Left forelimb (tissue), 1 donor: ENCODE measurements at regions not wholly inside any gene's neighbourhood (a gene's known extent, or its start where the extent isn't known, plus 50 kb on each side); places are given as distances from the start of the nearest gene placed in this dataset.
A peak's percentile ranks its signal among the peaks of the same experiment; 100 is the strongest.

Experiments used
- DNase-seq: peaks from one replicate; pipeline ENCODE4 v3.0.0-alpha.2; 2018; ENCODE audit warnings: low spot score

DNA sequence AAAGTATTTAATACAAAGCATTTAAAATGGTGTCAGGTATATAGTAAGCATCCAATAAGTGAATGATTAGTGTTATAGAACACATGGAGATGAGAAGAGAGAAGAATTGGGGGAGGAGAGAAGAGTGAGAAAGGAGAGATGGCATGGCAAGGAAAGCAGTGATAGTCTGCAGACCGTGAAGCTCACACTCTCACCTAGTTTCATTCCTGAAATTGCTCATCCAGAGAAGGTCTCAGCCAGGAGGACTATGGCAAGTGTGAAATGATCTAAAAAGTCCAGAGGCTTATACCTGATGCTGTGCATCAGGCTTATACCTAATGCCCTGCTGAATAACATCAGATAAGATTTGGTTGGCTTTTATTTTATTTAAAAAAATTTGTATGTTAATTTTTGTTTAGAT is 351.6 kb upstream of the KLF12 start:
- no peak for DNase-seq

DNA sequence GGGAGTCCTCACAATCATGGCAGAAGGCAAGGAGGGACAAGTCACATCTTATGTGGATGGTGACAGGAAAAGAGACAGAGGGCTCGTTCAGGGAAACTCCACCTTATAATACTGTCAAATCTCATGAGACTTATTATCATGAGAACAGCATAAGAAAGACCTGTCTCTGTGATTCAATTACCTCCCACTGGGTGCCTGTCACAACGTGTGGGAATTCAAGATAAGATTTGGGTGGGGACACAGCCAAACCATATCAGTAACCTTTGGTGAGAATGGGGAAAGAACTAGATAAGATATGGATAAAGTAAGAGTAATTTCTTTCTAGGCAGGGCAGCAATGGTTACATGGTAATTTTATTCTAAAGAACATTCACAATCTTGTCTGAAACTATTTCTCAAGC is 344.9 kb upstream of the KLF12 start:
- no peak for DNase-seq

DNA sequence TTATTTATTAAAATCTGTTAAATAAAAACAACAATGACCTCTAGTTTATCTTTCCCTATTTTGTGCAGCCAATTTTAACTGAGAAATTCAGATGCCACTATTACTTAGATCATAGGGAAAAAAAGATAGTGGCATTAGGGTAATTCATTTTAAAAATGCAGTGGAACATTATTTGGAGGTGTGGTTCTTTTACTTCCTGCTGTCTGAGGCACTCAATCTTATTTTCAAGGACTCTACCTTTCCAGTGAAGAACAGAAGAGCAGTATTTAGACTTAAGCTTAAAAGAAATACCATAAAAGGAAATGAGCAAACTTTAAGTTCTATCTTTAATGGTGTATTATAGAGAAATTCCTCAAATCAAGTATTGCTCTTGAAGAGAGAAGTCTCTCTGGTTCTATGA is 342.6 kb upstream of the KLF12 start:
- DNase-seq, result no peak

DNA sequence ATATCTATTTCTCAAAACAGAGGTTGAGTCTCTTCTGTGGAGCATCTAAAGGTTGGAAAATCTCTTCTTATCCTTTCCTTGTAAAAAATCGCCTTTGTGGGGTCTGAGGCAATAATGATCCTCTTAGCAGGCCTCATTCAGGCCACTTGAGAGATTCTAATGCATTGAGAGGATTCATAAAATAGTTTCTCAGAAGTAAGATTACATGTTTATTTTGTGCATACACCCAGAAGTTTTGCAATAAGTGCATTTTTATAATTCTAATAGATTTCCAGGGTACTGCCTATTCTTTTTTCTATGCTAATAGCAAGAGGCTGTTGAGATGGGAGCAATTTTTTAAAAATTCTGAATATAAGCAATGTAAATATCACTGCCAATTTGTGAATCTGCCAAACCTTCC is 342.2 kb upstream of the KLF12 start:
- no peak for DNase-seq

DNA sequence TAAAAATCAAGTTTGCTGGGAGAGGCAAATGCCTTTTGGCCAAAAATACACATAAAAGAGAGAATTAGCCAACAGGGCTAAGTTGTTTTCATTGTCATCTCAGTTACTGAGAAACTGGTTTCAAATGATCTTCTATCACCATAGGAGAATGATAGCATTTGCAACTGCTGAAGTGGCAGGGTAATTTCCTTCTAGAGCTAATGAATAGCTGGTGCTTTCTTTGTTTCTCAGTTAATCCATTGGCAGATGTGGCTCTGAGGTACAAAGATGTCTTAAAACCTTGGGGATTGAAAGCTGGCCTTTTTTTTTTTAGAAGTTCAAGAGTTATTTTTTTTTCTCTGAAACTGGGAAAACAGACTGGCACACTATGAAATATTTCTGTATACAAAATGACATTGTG is 332.7 kb upstream of the KLF12 start:
- no peak for DNase-seq

DNA sequence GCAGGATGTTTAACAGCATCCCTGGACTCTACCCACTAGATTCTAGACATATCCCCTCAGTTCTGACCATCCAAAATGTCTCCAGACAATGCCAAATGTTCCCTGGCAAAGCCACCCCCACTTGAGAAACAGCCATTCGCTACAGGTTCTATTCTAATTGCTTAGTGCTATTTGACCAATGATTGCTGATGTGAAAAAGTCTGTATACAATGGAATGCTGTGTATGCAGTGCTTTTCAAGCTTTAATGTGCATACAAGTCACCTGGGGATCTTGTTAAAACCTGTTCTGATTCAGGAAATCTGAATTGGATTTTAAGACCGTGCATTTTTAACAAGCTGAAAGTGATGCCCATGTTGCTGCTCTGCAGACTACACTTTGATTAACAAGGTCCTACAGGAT is 331.8 kb upstream of the KLF12 start:
- no peak for DNase-seq

DNA sequence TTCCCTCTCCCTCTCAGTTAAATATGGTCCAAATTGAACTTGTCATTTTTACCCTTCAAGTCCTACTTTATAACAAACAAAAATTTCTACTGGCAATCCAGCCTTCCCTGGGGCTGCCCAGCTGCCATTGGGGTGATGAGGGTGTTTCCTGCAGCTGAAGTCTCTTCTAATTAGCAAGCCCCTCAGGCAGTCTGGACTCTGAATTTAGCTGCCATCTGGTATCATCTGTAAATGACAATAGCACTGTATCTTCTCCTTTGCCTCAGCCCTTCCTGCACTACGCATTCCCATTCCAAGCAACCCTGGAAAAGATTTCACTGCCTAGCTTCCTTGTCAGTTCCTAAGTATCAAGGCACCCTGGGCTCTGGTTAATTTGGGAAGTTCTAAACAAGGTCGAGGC is 331.1 kb upstream of the KLF12 start:
- no peak for DNase-seq

DNA sequence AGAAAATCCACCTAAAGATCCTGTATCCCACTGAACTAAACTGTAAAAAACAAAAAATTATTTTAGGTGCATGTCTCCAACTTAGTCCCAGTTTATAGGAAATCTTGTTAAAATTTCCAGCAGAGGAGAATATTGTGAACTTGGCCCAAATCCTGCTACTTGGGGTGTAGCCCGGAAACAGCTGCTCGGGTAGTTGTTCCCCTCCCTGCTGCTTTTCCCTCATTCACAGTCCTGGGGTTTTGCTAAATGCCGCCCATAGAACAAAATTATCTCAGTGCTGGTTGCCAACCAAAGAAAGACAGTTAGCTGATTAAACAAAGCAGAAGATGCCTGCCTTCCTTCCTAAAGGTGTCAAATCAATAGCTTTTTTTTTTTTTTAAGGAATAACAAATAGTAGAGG is 330.5 kb upstream of the KLF12 start:
- DNase-seq, result peak; percentile 72

DNA sequence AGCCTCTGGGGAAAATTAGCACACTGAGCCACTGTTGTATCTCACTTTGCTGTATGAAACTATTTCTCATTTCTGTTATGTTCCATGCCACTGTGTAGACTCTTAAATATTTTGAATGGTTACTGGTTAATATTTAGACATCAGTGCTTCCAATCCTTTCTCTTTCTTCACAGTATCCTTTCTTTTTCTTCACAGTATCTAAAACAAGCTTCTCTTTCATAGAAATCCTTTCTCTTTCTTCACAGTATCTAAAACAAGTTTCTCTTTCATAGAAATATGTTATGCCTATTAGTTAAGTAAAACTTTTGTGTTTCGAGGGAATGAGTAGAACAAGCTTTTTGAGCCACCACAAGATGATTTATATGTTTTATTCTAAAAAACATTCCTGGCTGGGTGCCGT is 326.8 kb upstream of the KLF12 start:
- DNase-seq, result no peak

DNA sequence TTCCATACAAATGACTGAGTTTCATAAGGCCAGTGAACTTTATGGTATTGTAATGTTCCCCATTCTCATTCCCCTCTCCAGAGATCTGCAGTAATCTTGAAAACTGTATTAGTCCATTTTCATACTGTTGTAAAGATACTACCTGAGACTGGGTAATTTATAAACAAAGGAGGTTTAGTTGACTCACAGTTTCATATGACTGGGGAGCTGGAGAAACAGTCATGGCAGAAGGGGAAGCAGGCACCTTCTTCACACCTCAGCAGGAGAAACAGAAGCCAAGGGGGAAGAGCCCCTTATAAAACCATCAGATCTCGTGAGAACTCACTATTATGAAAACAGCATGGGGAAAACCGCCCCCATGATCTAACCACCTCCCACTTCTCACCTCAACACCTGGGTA is 318.7 kb upstream of the KLF12 start:
- DNase-seq, result no peak

DNA sequence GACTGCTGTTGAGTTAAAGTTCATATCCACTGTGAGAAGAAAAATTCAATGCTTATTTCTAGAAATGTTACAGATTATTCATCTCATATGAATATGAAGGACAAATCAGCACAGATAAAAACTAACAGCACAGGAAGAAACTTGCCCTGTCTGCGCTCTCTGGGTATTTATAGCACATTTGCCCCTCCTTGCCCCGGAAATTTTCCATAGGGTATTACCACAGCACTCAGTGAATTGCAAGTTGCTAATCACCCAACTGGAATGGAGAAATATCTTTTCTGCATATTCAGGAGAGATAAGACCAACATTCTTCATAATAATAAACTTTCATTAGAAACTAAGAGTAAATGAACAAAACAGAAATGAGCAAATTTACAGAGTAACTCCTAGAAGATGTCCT is 318.0 kb upstream of the KLF12 start:
- DNase-seq, result no peak

DNA sequence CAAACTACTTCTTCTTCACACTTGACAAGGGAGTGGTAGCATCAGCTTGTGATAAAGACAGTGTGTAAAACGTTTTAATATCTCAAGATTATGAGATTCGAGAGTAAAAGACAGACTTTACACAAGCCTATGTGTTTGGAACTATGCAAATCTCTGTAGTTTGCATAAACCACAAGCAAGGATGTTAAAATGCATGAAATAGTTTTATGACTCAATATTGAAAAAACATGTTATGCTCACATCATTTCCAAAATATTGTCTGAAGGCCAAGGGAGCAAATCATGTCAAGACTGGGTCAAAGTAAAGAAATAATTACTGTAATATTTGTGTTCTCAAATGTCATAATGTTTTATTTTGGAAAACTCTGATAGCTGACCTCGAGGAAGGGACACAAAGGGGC is 316.8 kb upstream of the KLF12 start:
- no peak for DNase-seq

DNA sequence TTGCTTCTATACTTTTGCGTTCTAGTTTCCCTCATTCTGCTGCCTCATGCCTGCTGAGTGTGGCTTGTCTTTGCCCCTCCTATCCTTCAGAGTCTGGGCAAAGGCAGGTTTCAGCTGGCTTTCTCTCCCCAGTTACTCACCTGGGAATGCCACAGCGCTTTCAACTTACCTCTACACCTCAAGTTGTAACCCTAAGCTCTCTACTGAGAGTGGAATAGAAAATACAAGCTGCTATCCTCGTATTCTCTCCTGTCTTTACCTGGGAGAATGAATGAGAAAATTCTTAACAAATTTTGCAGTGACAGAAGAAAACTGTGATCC is 316.3 kb upstream of the KLF12 start:
- no peak for DNase-seq

DNA sequence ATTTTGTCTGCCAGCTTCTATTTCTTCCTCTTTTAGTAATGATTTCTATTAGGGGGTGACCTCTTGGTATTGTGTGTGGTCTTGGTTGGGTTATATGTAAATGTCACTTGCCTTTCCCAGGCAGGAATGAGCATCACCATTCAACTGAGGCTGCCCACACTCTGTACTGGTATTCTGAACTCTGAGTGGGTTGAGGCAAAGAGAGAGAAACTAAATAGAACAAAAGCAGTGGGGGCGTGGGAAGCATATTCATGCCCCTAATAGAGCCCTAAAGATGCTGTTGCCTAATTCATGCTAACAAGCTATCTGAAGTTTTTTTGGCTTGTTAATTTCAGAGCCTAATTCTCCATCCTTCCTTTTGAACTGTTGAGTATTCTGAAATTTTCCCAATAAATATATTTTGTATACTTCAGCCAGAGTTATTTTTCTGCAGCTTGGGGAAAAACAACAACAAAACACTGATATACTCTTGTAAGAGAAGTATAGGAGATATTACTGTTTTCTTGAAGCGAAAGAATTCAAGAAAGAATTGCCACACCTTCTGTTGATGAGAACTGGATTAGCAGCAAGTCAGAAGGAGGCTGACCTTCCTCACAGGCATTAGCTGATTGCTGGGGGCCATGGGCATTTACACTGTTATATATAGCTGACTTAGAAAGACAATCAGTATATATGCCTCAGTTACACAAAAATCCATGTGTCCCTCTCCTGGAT is 315.8 kb upstream of the KLF12 start:
- DNase-seq, result no peak

DNA sequence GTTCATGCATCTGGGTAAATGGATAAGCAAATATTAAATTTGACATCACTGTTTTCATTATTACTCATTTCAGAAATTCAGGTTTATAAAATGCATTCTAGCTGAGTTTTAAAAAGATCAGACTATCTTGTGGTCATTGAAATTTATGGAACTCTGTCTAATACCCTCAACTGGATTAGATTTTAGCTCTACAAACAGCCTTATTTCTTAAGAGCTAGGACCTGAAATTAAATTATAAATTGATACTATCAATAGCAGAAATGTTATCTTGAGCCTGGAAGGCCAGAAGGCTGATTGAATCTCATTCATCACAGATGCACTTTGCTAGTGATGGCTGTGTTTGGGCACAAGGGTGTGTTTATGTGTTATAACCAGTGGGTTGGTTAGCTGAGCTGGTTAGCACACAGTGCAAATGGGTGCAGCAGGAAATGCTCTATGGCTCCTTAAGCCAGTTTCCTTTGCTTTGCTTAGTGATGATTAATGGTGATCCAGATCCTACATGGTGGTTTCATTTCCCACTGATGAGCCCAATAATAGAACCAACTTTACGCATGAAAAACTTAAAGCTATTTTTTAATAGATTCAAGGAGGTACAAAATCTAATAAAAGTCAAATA is 310.8 kb upstream of the KLF12 start:
- no peak for DNase-seq

DNA sequence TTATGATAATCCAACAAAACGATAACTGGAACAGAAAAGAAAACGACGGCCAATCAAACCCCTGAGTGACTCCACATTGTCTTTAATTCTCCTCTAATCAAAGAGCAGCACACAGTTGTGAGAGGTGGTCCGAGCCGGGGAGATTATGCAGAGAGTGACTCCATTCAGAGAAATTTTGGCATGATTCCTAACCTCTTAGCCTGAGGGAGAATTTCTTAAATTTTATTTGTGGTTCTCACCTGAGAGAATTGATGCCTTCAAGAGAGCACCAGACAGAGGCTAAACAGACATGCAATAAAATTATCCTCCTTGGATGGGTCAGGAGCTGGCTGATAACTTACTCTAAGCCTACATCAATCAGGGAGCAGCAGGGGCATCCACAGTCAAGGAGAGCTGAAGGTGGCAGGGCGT is 310.0 kb upstream of the KLF12 start:
- DNase-seq, result no peak

DNA sequence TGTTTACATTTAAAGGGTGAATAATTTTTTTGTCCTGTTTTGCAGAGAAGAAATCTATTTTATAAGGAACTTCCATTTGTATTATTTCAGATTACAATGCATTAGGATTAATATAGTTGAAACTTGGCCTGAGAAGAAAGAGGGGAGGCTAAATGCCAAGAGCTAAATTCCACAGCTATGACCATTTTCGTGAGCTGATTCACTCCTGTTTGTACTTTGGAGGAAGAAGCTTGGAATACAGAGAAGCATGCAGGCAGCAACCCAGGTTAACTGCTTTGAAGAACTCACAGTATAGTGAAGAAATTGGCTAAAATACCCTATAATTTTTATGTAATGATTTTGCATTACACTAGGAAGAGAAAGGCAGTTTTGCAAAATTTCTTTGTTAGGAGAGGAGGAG is 309.4 kb upstream of the KLF12 start:
- no peak for DNase-seq

DNA sequence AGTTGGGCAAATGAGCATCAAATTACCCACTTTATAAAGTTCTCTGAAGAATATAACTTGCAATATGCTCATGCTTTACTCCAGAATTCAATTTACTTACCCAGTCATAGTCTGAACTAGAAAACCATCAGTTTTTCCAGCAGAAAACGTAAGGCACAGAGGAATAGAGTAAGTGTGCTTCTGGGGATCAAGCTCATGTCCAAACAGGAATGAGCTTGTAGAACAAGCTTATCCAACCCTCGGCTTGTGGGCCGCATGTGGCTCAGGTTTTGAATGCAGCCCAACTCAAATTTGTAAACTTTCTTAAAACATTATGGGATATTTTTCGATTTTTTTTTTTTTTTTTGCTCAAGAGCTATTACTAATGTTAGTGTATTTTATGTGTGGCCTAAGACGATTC is 308.5 kb upstream of the KLF12 start:
- DNase-seq, result no peak

DNA sequence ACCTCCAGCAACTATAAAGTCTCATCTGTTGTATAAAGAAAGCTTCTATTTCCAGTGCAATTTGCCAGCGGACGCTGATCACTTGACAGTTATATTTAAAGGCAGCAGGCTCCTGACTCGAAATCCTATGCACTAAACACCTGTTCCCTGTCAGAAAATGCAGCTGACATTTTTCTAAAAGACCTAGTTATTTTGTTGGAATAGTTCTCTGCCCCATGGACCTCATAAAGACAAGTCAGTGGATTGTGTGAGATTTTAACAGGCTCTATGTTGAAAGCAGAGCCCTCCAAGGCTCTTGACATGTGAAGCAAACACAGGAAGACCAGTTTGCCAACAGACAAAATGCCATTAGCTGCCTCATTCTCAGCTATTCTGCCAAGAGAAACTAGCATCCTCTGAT is 304.7 kb upstream of the KLF12 start:
- no peak for DNase-seq

DNA sequence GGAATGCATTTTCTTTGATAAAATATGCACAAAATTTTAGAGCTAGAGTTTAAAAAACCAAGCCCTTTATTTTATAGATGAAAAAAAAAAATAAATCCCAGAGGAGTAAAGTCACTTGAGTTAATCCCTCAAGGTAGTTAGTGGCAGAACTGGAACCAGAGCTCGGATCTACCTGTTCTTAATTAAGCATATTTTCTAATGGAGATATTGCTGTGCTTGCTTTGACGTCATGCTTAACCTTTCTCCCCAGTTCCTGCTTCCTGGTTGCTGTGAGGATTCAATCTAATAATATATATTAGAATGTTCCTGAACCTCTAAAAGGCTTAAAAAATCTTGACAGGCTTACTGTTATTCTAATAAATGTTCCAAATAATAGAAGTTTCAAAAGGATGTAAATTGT is 300.6 kb upstream of the KLF12 start:
- DNase-seq, result no peak

DNA sequence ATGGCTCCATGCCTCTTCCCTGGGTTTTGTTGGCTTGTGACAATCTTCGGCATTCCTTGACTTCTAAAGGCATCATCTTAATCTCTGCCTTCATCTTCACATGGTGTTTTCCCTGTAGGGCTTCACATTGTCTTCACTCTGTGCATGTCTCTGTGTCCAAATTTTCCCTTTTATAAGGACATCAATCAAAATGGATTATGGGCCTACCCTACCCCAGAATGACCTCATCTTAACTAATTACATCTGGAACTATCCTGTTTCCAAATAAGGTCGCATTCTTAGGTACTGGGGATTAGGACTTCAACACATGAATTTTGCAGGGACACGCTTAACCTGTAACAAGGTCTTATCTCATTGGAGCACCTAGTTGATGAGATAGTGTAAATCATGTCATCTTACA is 290.3 kb upstream of the KLF12 start:
- no peak for DNase-seq

DNA sequence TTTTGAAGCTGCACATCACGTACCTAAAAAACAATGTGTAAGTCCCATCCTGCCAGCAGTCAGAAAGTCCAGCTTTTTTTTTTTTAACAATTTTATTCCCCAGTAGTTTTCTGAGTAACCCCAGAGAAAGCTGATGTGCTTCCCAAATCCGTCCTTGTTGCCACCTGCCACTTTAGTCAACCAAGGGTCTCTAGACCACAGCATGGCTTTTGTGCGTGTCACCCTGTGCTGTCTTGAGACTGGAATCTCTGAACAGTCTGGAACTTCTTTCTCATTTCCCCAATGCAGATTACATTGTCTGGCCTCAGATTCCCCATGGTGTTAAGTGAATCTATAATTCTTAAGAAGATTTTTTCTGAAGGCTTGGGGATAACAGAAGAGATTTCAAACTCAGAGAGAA is 289.2 kb upstream of the KLF12 start:
- no peak for DNase-seq

DNA sequence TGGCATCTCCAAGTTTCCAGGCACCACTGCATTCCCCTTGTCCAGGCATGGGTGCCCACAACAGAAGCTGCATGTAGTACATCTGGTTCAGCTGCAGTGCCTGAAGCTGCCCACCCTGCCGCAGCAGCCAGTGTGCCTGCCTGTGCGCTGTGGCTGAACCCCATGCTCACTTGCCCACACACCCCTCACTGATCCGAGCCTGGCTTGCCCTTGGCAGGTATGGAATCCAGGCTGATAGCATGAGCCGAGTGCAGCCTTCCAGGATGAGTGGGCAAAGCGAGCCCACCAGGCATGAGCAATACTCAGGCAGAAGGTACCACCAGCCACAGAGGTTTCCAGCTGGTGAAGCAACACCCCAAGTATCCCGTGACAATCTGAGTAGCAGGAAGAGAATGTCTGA is 280.3 kb upstream of the KLF12 start:
- DNase-seq, result no peak

DNA sequence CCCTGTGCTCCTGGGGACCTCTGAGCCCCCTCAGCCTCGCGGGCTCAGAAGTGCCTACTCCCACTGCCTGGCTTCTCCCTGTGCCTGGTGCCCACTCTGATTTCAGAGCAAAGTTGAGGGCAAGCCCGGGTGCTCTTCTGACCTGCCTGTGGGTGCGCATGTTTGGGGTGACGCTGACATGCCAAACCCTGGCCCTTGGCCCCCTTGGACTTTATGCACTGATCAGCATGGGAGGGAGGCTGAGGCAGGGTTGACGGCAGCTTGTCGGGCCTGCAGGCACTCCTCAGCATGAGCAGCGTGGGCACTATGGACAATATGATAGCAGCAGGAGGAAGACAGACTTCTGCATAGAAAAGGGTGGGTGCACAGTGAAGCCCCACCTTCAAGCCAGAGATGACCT is 279.3 kb upstream of the KLF12 start:
- no peak for DNase-seq

DNA sequence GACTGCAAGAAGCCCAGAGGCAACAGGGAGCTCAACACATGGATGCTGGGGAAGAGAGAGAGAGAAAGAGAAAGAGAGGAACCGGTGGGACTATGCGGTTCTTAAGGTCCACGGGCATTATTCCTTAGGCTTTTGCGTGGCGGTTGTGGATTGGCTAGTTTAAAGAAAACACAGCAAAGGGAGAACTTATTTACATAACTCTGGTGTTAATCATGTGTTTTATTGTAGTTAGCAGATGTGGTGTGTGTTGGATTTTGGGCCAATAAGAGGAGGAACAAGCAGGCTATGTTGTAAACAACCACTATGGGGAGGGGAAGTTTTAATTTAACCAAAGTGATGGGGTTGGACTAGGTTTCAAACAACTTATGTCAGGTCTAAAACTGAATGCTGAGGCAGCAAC is 275.3 kb upstream of the KLF12 start:
- DNase-seq, result no peak
